ENCODE measurements at regions not wholly inside any gene's neighbourhood (a gene's known extent, or its start where the extent isn't known, plus 50 kb on each side); places are given as distances from the start of the nearest gene placed in this dataset.
"Not testable (repeated sequence)": the region's sequence is repeated elsewhere in the genome, so short reads cannot be mapped to it uniquely, and the experiment has no call there.

GRCh38 chr2:88925770-88926462, 234.4 kb downstream of the RPIA start:
- no peak for DNase-seq (ENCODE audit: low spot score)

- DNase-seq (ENCODE audit: low spot score): no peak
These were observed 235.7 kb downstream of the RPIA start for GRCh38 chr2:88927128-88927527.

- no peak for DNase-seq (ENCODE audit: low spot score)
These were observed 239.2 kb downstream of the RPIA start for GRCh38 chr2:88930659-88931058.

- DNase-seq (ENCODE audit: low spot score): no peak
These were observed 241.2 kb downstream of the RPIA start for GRCh38 chr2:88932686-88933085.

- DNase-seq (ENCODE audit: low spot score): no peak
These were observed 241.6 kb downstream of the RPIA start for GRCh38 chr2:88933091-88933490.

GRCh38 chr2:88933980-88934379, 242.5 kb downstream of the RPIA start:
- peak; percentile 46 for DNase-seq (ENCODE audit: low spot score)

GRCh38 chr2:88941178-88941577, 249.7 kb downstream of the RPIA start:
- peak; percentile 9 for DNase-seq (ENCODE audit: low spot score)

GRCh38 chr2:88942798-88943197, 251.3 kb downstream of the RPIA start:
- DNase-seq (ENCODE audit: low spot score): no peak

GRCh38 chr2:88949336-88949735, 257.9 kb downstream of the RPIA start:
- no peak for DNase-seq (ENCODE audit: low spot score)

GRCh38 chr2:88950010-88950409, 258.5 kb downstream of the RPIA start:
- DNase-seq (ENCODE audit: low spot score): peak; percentile 27

- peak; percentile 51 for DNase-seq (ENCODE audit: low spot score)
These were observed 264.1 kb downstream of the RPIA start for GRCh38 chr2:88955607-88956006.

GRCh38 chr2:88959480-88960204, 268.2 kb downstream of the RPIA start:
- peak; percentile 15 for DNase-seq (ENCODE audit: low spot score)

GRCh38 chr2:88961323-88961722, 269.9 kb downstream of the RPIA start:
- not testable (repeated sequence) for DNase-seq (ENCODE audit: low spot score)

- peak; percentile 25 for DNase-seq (ENCODE audit: low spot score)
These were observed 276.4 kb downstream of the RPIA start for GRCh38 chr2:88967844-88968243.

- not testable (repeated sequence) for DNase-seq (ENCODE audit: low spot score)
These were observed 286.5 kb downstream of the RPIA start for GRCh38 chr2:88978011-88978410.

GRCh38 chr2:88978446-88978845, 287.0 kb downstream of the RPIA start:
- DNase-seq (ENCODE audit: low spot score): not testable (repeated sequence)

- DNase-seq (ENCODE audit: low spot score): not testable (repeated sequence)
These were observed 292.6 kb downstream of the RPIA start for GRCh38 chr2:88984079-88984478.

- not testable (repeated sequence) for DNase-seq (ENCODE audit: low spot score)
These were observed 295.4 kb downstream of the RPIA start for GRCh38 chr2:88986721-88987330.

- not testable (repeated sequence) for DNase-seq (ENCODE audit: low spot score)
These were observed 297.1 kb downstream of the RPIA start for GRCh38 chr2:88988617-88989016.

- DNase-seq (ENCODE audit: low spot score): not testable (repeated sequence)
These were observed 301.3 kb downstream of the RPIA start for GRCh38 chr2:88992819-88993218.

- DNase-seq (ENCODE audit: low spot score): not testable (repeated sequence)
These were observed 303.4 kb downstream of the RPIA start for GRCh38 chr2:88994856-88995255.

- DNase-seq (ENCODE audit: low spot score): not testable (repeated sequence)
These were observed 305.1 kb downstream of the RPIA start for GRCh38 chr2:88996588-88996987.

- DNase-seq (ENCODE audit: low spot score): no peak
These were observed 307.9 kb downstream of the RPIA start for GRCh38 chr2:88999365-88999764.
